ENCODE measurements at regions not wholly inside any gene's neighbourhood (a gene's known extent, or its start where the extent isn't known, plus 50 kb on each side); places are given as distances from the start of the nearest gene placed in this dataset.

DNA sequence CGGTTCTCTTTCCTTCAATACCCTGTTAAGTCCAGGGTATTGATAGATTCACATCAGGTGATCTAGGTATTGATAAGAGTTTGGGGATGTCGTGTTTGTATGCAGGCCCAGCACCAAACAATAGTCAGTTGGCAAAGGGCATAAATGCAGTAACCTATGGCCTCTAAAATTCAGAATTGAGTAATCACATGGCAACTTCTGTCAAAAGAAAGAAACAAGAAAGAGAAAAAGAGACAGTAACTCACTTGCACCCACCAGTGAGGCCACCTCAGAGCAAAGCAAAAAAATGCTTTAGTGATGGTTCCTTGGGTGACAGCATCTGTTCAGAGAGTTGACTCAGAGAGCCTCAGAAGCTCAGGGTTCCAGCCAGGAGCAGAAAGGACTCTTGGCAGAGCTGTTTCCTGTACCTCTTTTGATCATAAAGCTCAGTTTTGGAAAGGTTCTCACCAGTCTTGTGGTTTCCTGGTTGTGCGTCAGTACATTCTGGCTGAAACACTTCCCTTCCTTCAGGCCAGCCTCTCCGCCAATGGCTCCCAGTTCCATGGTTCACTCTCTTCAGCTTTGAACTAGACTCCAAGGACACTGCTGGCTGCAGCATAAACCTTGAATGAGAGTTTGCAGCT is 70.1 kb upstream of the GORAB start:
- TF ChIP-seq CTCF (IDR thresholded peaks at IDR 0.05) (no peak), EP300 (IDR thresholded peaks at IDR 0.05) (no peak), POLR2A (IDR thresholded peaks at IDR 0.05) (no peak)

All from tibial nerve (tissue), 4 donors.